Neural crest cell (in vitro differentiated cells): ENCODE measurements at regions not wholly inside any gene's neighbourhood (a gene's known extent, or its start where the extent isn't known, plus 50 kb on each side); places are given as distances from the start of the nearest gene placed in this dataset.

Experiments
- DNase-seq: peaks from one replicate; pipeline ENCODE4 v3.0.0; 2021; ENCODE audit warnings: low read depth, mixed read lengths, low spot score
- H3K27ac Mint-ChIP-seq: one replicate; pipeline ENCODE4 v1.8.0; 2021; ENCODE audit warnings: mild to moderate bottlenecking, mixed read lengths; ENCODE audit not compliant: unreplicated experiment
- H3K27me3 Mint-ChIP-seq: 2 replicates; pipeline ENCODE4 v1.8.0; 2021; ENCODE audit warnings: low read depth, mild to moderate bottlenecking, mixed read lengths
- H3K36me3 Mint-ChIP-seq: 2 replicates; pipeline ENCODE4 v1.8.0; 2021; ENCODE audit warnings: low read depth, mild to moderate bottlenecking, mixed read lengths
- H3K4me1 Mint-ChIP-seq: 2 replicates; pipeline ENCODE4 v1.8.0; 2021; ENCODE audit warnings: mixed read lengths
- H3K4me3 Mint-ChIP-seq: one replicate; pipeline ENCODE4 v1.8.0; 2021; ENCODE audit warnings: mild to moderate bottlenecking, mixed read lengths
- H3K9me3 Mint-ChIP-seq: 2 replicates; pipeline ENCODE4 v1.8.0; 2021; ENCODE audit warnings: mixed read lengths
- CTCF ChIP-seq: fragments of 200-600 bp; sonication (generic); conservative IDR thresholded peaks from 2 replicates; pipeline ENCODE4 v1.5.0; 2021; ENCODE audit warnings: antibody characterized with exemption, mild to moderate bottlenecking

DNA sequence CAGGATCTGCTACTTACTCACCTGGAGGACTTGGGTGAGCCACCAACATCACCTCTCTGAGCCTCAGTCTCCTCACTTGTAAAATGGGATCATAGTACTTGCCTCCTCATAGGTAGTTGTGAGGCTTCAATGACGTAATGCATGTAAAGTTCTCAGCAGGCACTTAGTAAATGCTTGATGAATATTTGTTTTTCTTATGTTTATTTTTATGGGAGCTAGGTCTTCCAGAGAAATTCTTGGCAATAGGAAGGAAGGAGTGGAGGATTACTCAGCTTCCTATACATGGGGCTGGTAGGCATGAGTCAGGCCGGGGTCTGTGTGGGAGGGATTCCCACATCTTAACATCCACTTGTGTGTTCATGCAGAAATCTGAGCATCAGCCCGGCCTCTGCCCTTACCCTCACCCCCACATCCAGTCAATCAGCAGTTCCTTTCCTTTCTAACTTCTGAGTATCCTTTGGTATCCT is 95.4 kb upstream of the USP24 start:
- DNase-seq, result no peak
- H3K4me3 Mint-ChIP-seq, result no peak overlapping the region
- TF ChIP-seq CTCF, result no peak
- H3K36me3 Mint-ChIP-seq, result no peaks in the 10 kb centered on the region
- H3K9me3 Mint-ChIP-seq, result no peaks in the 10 kb centered on the region
- no peak overlapping the region for H3K27ac Mint-ChIP-seq
- peaks cover 7% of the 10 kb centered on the region for H3K27me3 Mint-ChIP-seq
- H3K4me1 Mint-ChIP-seq, result no peaks in the 10 kb centered on the region

DNA sequence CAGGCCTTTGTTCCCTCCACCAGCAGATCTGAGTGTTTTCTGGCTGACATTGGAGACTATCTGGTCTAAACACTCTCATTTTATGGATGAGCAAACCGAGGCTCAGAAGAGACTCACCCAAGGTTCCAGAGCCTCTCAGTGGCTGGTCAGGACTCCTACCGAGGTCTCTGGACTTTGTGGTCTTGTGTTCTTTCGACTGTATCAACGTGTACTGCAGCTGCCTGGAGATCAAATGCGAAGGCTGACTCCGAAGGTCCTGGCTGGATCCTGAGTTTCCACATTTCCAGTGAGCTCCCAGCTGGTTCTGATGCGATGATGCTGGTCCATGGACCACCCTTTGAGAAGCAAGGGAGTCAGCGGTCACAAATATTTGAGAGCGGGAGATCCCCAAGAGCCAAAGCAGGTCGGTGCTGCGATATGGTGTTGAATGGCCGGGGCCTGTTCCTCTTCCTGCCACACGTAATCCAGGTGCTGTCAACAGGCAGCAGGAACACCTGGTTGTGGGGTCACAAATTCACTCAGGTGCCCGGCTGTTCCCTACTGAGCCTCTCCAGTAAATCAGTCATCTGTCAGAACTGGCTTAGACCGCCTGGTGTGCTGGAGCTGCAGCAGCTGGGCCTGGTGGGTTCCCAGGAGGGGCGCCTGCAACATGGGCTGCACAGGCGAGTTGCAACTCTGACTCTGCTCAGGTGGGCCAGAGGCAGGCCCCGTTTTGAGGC is 94.8 kb upstream of the USP24 start:
- no peak for TF ChIP-seq CTCF
- no peak for DNase-seq
- no peaks in the 10 kb centered on the region for H3K4me1 Mint-ChIP-seq
- peaks cover 11% of the 10 kb centered on the region for H3K27me3 Mint-ChIP-seq
- H3K9me3 Mint-ChIP-seq, result no peaks in the 10 kb centered on the region
- H3K4me3 Mint-ChIP-seq, result no peak overlapping the region
- H3K27ac Mint-ChIP-seq, result no peak overlapping the region
- H3K36me3 Mint-ChIP-seq, result no peaks in the 10 kb centered on the region

- DNase-seq, result no peak
- TF ChIP-seq CTCF, result no peak
- Mint-ChIP-seq H3K27me3 (peaks cover 11% of the 10 kb centered on the region), H3K4me1 (no peaks in the 10 kb centered on the region), H3K9me3 (no peaks in the 10 kb centered on the region), H3K27ac (no peak overlapping the region), H3K36me3 (no peaks in the 10 kb centered on the region), H3K4me3 (no peak overlapping the region)
These were observed 93.9 kb upstream of the USP24 start for GRCh38 chr1:55309053-55309452.

- H3K36me3 Mint-ChIP-seq, result no peaks in the 10 kb centered on the region
- DNase-seq, result no peak
- no peak for TF ChIP-seq CTCF
- H3K27me3 Mint-ChIP-seq, result peaks cover 13% of the 10 kb centered on the region
- H3K27ac Mint-ChIP-seq, result no peak overlapping the region
- H3K4me3 Mint-ChIP-seq, result no peak overlapping the region
- no peaks in the 10 kb centered on the region for H3K9me3 Mint-ChIP-seq
- H3K4me1 Mint-ChIP-seq, result no peaks in the 10 kb centered on the region
These were observed 90.6 kb upstream of the USP24 start for GRCh38 chr1:55305735-55306134.

DNA sequence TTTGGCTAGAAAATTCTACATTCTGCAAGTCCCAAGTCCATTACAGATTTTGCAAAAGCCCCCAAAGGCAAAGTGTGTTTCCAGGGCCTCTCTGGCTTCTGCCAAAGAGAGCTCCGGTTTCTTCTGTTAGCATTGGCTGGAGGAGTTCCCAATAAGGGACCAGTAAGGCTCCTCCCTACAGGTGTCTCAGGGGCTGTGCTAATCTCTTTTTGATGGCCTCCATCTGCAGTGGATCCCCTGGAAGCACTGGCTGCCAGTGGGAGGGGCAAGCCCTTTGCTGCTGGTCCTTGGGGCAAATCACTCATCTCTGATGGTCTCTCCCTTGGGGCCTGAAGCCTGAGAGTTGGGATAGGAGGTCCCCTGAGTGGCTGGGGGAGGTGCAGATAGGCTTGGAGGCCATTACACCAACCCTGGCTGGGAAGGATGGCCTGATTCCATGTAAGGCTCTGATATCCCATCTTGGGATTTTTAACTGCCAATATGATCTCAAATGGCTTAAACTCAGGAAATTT is 89.1 kb upstream of the USP24 start:
- Mint-ChIP-seq H3K36me3 (no peaks in the 10 kb centered on the region), H3K27ac (no peak overlapping the region), H3K4me3 (no peak overlapping the region), H3K27me3 (peaks cover 13% of the 10 kb centered on the region), H3K9me3 (no peaks in the 10 kb centered on the region), H3K4me1 (no peaks in the 10 kb centered on the region)
- DNase-seq, result no peak
- no peak for TF ChIP-seq CTCF
